ENCODE measurements at regions not wholly inside any gene's neighbourhood (a gene's known extent, or its start where the extent isn't known, plus 50 kb on each side); places are given as distances from the start of the nearest gene placed in this dataset.

- TF ChIP-seq, protein P1, sequence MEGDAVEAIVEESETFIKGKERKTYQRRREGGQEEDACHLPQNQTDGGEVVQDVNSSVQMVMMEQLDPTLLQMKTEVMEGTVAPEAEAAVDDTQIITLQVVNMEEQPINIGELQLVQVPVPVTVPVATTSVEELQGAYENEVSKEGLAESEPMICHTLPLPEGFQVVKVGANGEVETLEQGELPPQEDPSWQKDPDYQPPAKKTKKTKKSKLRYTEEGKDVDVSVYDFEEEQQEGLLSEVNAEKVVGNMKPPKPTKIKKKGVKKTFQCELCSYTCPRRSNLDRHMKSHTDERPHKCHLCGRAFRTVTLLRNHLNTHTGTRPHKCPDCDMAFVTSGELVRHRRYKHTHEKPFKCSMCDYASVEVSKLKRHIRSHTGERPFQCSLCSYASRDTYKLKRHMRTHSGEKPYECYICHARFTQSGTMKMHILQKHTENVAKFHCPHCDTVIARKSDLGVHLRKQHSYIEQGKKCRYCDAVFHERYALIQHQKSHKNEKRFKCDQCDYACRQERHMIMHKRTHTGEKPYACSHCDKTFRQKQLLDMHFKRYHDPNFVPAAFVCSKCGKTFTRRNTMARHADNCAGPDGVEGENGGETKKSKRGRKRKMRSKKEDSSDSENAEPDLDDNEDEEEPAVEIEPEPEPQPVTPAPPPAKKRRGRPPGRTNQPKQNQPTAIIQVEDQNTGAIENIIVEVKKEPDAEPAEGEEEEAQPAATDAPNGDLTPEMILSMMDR (IDR thresholded peaks at IDR 0.05; ENCODE audit: low read depth, low read length, poor library complexity, severe bottlenecking) = no peak
- no peak for TF ChIP-seq EZH2phosphoT487 (IDR thresholded peaks at IDR 0.05; ENCODE audit: borderline replicate concordance, low read length)
Measured at GRCh38 chr15:69734699-69735098, 282.1 kb downstream of the RPLP1 start.

Measured in DOHH2 (cell line).